ENCODE measurements at regions not wholly inside any gene's neighbourhood (a gene's known extent, or its start where the extent isn't known, plus 50 kb on each side); places are given as distances from the start of the nearest gene placed in this dataset.

DNA sequence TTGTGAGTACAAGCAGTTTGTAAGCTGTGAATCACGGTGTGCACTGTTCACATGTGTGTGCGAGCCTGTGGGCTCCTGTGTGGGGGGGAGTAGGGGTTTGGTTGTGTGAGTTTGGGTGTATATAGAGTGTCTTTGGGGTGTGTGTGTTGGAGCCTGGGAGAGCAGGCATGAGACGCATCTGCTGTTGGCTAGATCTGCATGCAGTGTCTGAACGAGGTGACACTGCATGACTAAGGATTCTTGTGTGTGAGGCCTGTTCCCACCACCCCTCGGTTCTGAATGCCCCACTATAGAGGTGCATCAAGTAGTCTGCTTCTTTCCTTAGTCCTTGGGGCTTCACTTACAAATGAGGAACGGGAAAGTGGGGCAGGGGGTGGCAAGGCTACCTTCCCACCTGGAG is 68.4 kb downstream of the MAGEF1 start:
- no peak for ATAC-seq
- Histone ChIP-seq H3K4me1 (no peaks in the 10 kb centered on the region), H3K27ac (no peak overlapping the region), H3K4me3 (no peak overlapping the region), H3K9me3 (no peaks in the 10 kb centered on the region), H3K27me3 (ENCODE audit: low read depth) (no peaks in the 10 kb centered on the region), H3K36me3 (no peaks in the 10 kb centered on the region)
- DNase-seq = no peak
- intact Hi-C loops (cut with DNase I) = no loop called here
- TF ChIP-seq, protein P1, sequence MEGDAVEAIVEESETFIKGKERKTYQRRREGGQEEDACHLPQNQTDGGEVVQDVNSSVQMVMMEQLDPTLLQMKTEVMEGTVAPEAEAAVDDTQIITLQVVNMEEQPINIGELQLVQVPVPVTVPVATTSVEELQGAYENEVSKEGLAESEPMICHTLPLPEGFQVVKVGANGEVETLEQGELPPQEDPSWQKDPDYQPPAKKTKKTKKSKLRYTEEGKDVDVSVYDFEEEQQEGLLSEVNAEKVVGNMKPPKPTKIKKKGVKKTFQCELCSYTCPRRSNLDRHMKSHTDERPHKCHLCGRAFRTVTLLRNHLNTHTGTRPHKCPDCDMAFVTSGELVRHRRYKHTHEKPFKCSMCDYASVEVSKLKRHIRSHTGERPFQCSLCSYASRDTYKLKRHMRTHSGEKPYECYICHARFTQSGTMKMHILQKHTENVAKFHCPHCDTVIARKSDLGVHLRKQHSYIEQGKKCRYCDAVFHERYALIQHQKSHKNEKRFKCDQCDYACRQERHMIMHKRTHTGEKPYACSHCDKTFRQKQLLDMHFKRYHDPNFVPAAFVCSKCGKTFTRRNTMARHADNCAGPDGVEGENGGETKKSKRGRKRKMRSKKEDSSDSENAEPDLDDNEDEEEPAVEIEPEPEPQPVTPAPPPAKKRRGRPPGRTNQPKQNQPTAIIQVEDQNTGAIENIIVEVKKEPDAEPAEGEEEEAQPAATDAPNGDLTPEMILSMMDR (IDR thresholded peaks at IDR 0.05) = no peak

DNA sequence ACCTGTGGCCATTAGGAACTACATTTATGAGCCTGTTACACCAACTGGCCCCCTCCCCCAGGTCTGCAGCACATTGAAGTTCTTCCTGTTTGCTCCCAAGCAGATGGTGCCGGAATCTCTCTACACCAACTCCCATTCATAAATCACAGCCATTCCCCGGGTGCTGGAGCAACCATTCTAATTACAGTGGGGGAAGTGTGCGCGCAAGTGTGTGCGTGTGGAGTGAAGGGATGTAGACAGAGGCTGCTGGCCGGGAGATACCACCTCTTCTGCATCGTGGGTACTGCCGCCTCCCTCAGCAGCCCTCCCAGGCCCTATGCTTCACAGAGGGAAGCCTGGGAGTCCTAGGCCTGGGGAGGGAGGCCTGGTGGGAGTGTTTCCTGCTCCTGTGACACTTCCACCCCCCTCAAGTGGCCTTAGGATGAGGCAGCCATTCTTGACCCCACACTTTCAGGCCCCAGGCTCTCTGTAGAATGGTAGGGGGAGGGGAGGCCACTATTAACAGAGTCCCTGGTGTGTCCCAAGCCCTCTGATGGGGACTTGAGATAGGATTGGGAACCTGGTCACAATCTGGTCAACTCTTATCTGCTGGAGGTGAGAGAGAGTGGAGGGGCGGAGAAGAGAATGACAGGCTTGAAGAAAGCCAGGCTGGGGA is 69.1 kb downstream of the MAGEF1 start:
- intact Hi-C loops (cut with DNase I) = no loop called here
- Histone ChIP-seq H3K27me3 (ENCODE audit: low read depth) (no peaks in the 10 kb centered on the region), H3K36me3 (no peaks in the 10 kb centered on the region), H3K27ac (no peak overlapping the region), H3K9me3 (no peaks in the 10 kb centered on the region), H3K4me3 (no peak overlapping the region), H3K4me1 (no peaks in the 10 kb centered on the region)
- TF ChIP-seq, protein P1 (IDR thresholded peaks at IDR 0.05) = no peak
- ATAC-seq (no peak), DNase-seq (no peak)

DNA sequence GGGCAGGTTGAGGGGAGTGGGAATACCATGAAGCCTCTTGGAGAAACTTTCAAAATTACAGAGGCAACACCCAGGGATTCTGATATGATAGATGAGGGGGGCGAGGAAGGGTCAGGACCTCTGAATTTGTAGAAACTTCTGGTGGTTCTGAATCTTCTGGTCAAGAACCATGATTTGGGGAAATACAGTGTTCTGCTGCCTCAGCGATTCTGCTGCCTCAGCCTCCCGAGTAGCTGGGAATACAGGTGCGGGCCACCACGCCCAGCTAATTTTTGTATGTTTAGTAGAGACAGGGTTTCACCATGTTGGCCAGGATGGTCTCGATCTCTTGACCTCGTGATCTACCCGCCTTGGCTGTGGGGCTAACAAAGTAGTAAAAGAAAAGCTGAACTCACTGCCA is 70.4 kb downstream of the MAGEF1 start:
- intact Hi-C loops (cut with DNase I) = no loop called here
- Histone ChIP-seq H3K4me3 (no peak overlapping the region), H3K4me1 (no peaks in the 10 kb centered on the region), H3K9me3 (no peaks in the 10 kb centered on the region), H3K36me3 (no peaks in the 10 kb centered on the region), H3K27ac (no peak overlapping the region), H3K27me3 (ENCODE audit: low read depth) (no peaks in the 10 kb centered on the region)
- DNase-seq (no peak), ATAC-seq (no peak)
- TF ChIP-seq, protein P1 (IDR thresholded peaks at IDR 0.05) = no peak

DNA sequence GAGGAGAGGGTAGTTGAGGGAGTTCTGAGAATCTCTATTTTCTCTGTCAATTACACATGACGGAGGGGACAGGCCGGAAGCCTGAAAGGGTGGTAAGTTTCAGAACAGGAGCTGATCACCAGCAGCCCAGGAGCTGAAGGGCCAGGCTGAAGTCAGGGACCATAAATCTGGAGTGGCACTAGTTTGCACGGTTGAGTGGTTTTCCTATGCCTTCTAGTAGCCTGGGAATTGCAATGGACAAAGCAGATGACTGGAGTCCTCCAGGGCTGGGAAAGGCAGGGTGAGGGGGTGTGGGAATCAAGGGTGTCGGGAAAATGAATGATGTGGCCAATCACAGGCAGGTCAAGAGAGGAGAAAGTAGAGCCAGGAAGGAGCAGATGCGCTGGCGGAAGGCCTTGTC is 72.5 kb downstream of the MAGEF1 start:
- no peak for ATAC-seq
- peaks cover 6% of the 10 kb centered on the region for H3K27me3 ChIP-seq (ENCODE audit: low read depth)
- no peaks in the 10 kb centered on the region for H3K4me1 ChIP-seq
- no peak overlapping the region for H3K4me3 ChIP-seq
- TF ChIP-seq, protein P1 (IDR thresholded peaks at IDR 0.05) = no peak
- DNase-seq = no peak
- H3K36me3 ChIP-seq = no peaks in the 10 kb centered on the region
- intact Hi-C loops (cut with DNase I) = no loop called here
- H3K27ac ChIP-seq = no peak overlapping the region
- H3K9me3 ChIP-seq = no peaks in the 10 kb centered on the region

DNA sequence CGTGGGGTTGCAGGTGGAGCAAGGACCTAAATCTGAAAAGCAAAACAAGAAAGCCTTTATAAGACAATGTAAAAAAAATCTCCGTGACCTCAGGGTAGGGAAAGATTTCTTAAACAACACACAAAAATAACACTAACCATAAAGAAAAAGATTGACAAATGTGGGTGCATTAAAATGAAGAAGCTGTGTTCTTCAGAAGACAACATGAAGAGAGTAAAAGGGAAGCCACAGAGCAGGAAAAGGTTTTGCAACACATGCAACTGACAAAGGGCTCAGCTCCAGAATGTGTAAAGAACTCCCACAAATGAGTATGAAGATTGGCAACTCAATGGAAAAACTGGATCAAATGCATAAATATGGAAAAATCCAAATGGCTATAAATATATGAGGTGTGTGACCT is 74.2 kb downstream of the MAGEF1 start:
- intact Hi-C loops (cut with DNase I) = no loop called here
- ATAC-seq = no peak
- TF ChIP-seq, protein P1 (IDR thresholded peaks at IDR 0.05) = no peak
- no peaks in the 10 kb centered on the region for H3K9me3 ChIP-seq
- no peak overlapping the region for H3K4me3 ChIP-seq
- H3K36me3 ChIP-seq = no peaks in the 10 kb centered on the region
- H3K4me1 ChIP-seq = no peaks in the 10 kb centered on the region
- H3K27ac ChIP-seq = no peak overlapping the region
- peaks cover 6% of the 10 kb centered on the region for H3K27me3 ChIP-seq (ENCODE audit: low read depth)
- DNase-seq = no peak

Measured in lower lobe of right lung (tissue), 2 donors.